Spleen (tissue), 7 donors: ENCODE measurements at regions not wholly inside any gene's neighbourhood (a gene's known extent, or its start where the extent isn't known, plus 50 kb on each side); places are given as distances from the start of the nearest gene placed in this dataset.

Source experiments
- CTCF ChIP-seq, 11 experiments: fragments of 200-600 bp in 7 of 11; fragments of 450-650 bp in 4 of 11; sonication (generic) in 4 of 11; IDR thresholded peaks in 8 of 11; conservative IDR thresholded peaks in 3 of 11; 1 replicate in 7 of 11; 2 replicates in 4 of 11; pipeline versions ENCODE4 v1.4.0 to v1.8.0; 2016 to 2021; ENCODE audit warnings: antibody characterized with exemption in 11 of 11, inconsistent platforms in 4 of 11, mild to moderate bottlenecking in 1 of 11
- POLR2A ChIP-seq, 3 donors: fragments of 450-650 bp; IDR thresholded peaks; one replicate each; pipeline ENCODE4 v1.5.1; 2017; ENCODE audit warnings: antibody characterized with exemption in 3 of 3, mild to moderate bottlenecking in 1 of 3
- POLR2AphosphoS5 ChIP-seq, 3 donors: sonication (generic); formaldehyde crosslinking; IDR thresholded peaks; one replicate each; pipeline ENCODE4 v1.5.1; 2017; ENCODE audit warnings: antibody characterized with exemption in 3 of 3
- donor health status: DM: no; HTN: no; CAD: no; lungs with moderate emphysema.
- donor health status: DM: no; HTN: no; CAD: no.
- donor health status: DM: no; HTN: no; CAD: no.

- no peak for TF ChIP-seq POLR2A (IDR thresholded peaks at IDR 0.05)
- no peak for TF ChIP-seq CTCF (IDR thresholded peaks at IDR 0.05 in 8 of 11, conservative IDR thresholded peaks at IDR 0.05 in 3 of 11)
- TF ChIP-seq POLR2AphosphoS5 (IDR thresholded peaks at IDR 0.05), result no peak
Observed at GRCh38 chr1:243912347-243912746, 62.3 kb upstream of the AKT3 start.
